GM23248 (cell line): ENCODE measurements at regions not wholly inside any gene's neighbourhood (a gene's known extent, or its start where the extent isn't known, plus 50 kb on each side); places are given as distances from the start of the nearest gene placed in this dataset.

Experiments
- DNase-seq: peaks from one replicate; pipeline ENCODE4 v3.0.0-alpha.2; 2015
- H2AFZ ChIP-seq: fragments of 200-600 bp; sonication (generic); 2 replicates; pipeline ENCODE4 v1.6.1; 2016; ENCODE audit warnings: antibody characterized with exemption
- H3F3A ChIP-seq: fragments of 200-600 bp; sonication (generic); 2 replicates; pipeline ENCODE4 v1.6.1; 2016; ENCODE audit warnings: mild to moderate bottlenecking, antibody characterized with exemption, mixed run types; ENCODE audit not compliant: insufficient read depth
- H3K27ac ChIP-seq: fragments of 200-600 bp; sonication (generic); 2 replicates; pipeline ENCODE4 v1.5.1; 2016; ENCODE audit warnings: mild to moderate bottlenecking
- H3K27me3 ChIP-seq: fragments of 200-600 bp; sonication (generic); replicated peaks from 2 replicates; pipeline ENCODE4 v1.6.1; 2016; ENCODE audit warnings: mild to moderate bottlenecking; ENCODE audit not compliant: insufficient read depth
- H3K36me3 ChIP-seq: fragments of 200-600 bp; sonication (generic); 2 replicates; pipeline ENCODE4 v1.6.1; 2016; ENCODE audit warnings: low read depth, mild to moderate bottlenecking
- H3K4me1 ChIP-seq: fragments of 200-600 bp; sonication (generic); 2 replicates; pipeline ENCODE4 v1.6.1; 2016; ENCODE audit warnings: mild to moderate bottlenecking; ENCODE audit not compliant: insufficient read depth
- H3K4me2 ChIP-seq: fragments of 200-600 bp; sonication (generic); one replicate; pipeline ENCODE4 v1.6.1; 2016; ENCODE audit warnings: mild to moderate bottlenecking; ENCODE audit not compliant: unreplicated experiment
- H3K4me3 ChIP-seq: fragments of 200-600 bp; sonication (generic); 2 replicates; pipeline ENCODE4 v1.5.1; 2016; ENCODE audit warnings: mild to moderate bottlenecking
- H3K79me2 ChIP-seq: fragments of 200-600 bp; sonication (generic); 2 replicates; pipeline ENCODE4 v1.6.1; 2016; ENCODE audit warnings: mild to moderate bottlenecking; ENCODE audit not compliant: insufficient read depth
- H3K9ac ChIP-seq: fragments of 200-600 bp; sonication (generic); 2 replicates; pipeline ENCODE4 v1.6.1; 2016; ENCODE audit warnings: mild to moderate bottlenecking
- H3K9me2 ChIP-seq: fragments of 200-600 bp; sonication (generic); 2 replicates; pipeline ENCODE4 v1.6.1; 2016; ENCODE audit warnings: mixed run types, mild to moderate bottlenecking, moderate library complexity; ENCODE audit not compliant: insufficient read depth
- H3K9me3 ChIP-seq: fragments of 200-600 bp; sonication (generic); one replicate; pipeline ENCODE4 v1.6.1; 2017; ENCODE audit warnings: low read depth
- H4K20me1 ChIP-seq: fragments of 200-600 bp; sonication (generic); 2 replicates; pipeline ENCODE4 v1.6.0; 2016; ENCODE audit not compliant: insufficient read depth
- EZH2 ChIP-seq: fragments of 200-600 bp; sonication (generic); IDR thresholded peaks from 2 replicates; pipeline ENCODE4 v1.6.1; 2018; ENCODE audit warnings: antibody characterized with exemption, mild to moderate bottlenecking; ENCODE audit not compliant: insufficient read depth, poor library complexity, severe bottlenecking
- EZH2phosphoT487 ChIP-seq: fragments of 200-600 bp; sonication (generic); IDR thresholded peaks from 2 replicates; pipeline ENCODE4 v1.6.1; 2018; ENCODE audit warnings: antibody characterized with exemption, moderate library complexity, mild to moderate bottlenecking, low read depth; ENCODE audit not compliant: insufficient read depth
- WGBS, 2 experiments: methylation state at CpG; one replicate each; pipeline ENCODE4 v1.1.6; 2015 to 2017; ENCODE audit warnings: low lambda C conversion rate in 2 of 2, low coverage in 1 of 2; ENCODE audit errors: missing lambda C conversion rate in 2 of 2; 5-methylcytosine and 5-hydroxymethylcytosine counted together
- in situ Hi-C: fragments of 300-500 bp; cut with MboI; formaldehyde crosslinking; loops from 2 replicates; pipeline ENCODE4 v1.15.0; 2020

DNA sequence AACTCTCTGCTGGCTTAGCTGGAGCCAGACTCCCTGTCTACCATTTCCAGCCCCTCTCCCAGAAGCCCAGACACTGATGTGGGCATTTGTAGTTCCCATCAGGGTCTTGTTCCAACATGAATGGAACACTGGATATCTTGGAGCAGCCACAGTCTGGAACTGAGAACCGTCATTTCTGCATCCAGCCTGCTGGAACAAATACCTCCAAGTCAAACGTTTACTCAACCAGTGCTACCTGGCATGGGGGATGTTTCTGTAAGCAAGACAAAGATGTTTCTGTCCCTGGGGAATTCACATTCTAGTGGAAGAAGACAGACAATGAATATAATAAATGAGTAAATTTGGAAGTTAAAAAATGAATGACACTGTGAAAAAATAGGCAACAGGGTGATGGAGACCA lies 70.8 kb upstream of the ZNF438 start:
- Histone ChIP-seq H4K20me1 (no peaks in the 10 kb centered on the region), H3K9ac (no peak overlapping the region), H3K9me3 (no peaks in the 10 kb centered on the region), H3K4me2 (no peak overlapping the region), H3K79me2 (no peaks in the 10 kb centered on the region), H3K4me3 (no peak overlapping the region), H2AFZ (no peak overlapping the region), H3K4me1 (peaks cover 16% of the 10 kb centered on the region), H3K9me2 (no peaks in the 10 kb centered on the region), H3K27me3 (no peaks in the 10 kb centered on the region), H3K36me3 (no peaks in the 10 kb centered on the region), H3K27ac (no peak overlapping the region), H3F3A (no peaks in the 10 kb centered on the region; the same call in 1 of the 2 replicates)
- in situ Hi-C loops: no loop called here
- no peak for DNase-seq
- 75 to 80% methylated on average over 2 of the region's 2 CpGs for WGBS, 2 experiments
- no peak for TF ChIP-seq EZH2phosphoT487
- TF ChIP-seq EZH2: no peak

- in situ Hi-C loops: no loop called here
- 61 to 64% methylated on average over 3 of the region's 3 CpGs for WGBS, 2 experiments
- no peak for DNase-seq
- H3K27me3 ChIP-seq: no peaks in the 10 kb centered on the region
- H3F3A ChIP-seq: no peaks in the 10 kb centered on the region; the same call in 1 of the 2 replicates
- no peaks in the 10 kb centered on the region for H3K9me3 ChIP-seq
- H3K79me2 ChIP-seq: no peaks in the 10 kb centered on the region
- TF ChIP-seq EZH2phosphoT487 (no peak), EZH2 (no peak)
- H3K27ac ChIP-seq: no peak overlapping the region
- H3K36me3 ChIP-seq: no peaks in the 10 kb centered on the region
- no peaks in the 10 kb centered on the region for H4K20me1 ChIP-seq
- H3K4me2 ChIP-seq: no peak overlapping the region
- no peak overlapping the region for H3K4me3 ChIP-seq
- no peak overlapping the region for H2AFZ ChIP-seq
- peaks cover 10% of the 10 kb centered on the region for H3K4me1 ChIP-seq
- H3K9me2 ChIP-seq: no peaks in the 10 kb centered on the region
- H3K9ac ChIP-seq: no peak overlapping the region
These were observed 71.4 kb upstream of the ZNF438 start for GRCh38 chr10:31103112-31103511.

DNA sequence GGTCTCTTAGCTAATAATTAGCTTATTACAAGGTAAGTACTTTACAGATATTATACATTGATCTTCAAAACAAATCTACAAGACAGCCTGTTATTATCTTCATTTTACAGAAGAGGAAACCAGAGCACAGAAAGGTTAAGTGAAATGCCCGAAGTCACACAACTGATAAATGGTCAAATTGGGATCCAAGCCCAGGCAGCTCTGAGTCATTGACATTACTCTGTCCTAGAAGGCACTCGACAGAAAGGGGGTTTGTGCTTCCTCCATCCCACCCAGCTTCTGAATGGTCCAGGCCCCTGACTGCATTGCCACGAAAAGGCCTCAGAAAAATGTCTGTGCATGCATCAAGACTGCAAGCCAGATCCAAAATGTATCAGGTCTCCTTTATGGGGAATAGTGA lies 81.3 kb upstream of the ZNF438 start:
- Histone ChIP-seq H2AFZ (no peak overlapping the region), H3K27me3 (no peaks in the 10 kb centered on the region), H3F3A (no peaks in the 10 kb centered on the region), H3K9me2 (no peaks in the 10 kb centered on the region), H3K9me3 (no peaks in the 10 kb centered on the region), H3K4me3 (no peak overlapping the region), H3K9ac (no peak overlapping the region), H3K79me2 (no peaks in the 10 kb centered on the region), H3K36me3 (no peaks in the 10 kb centered on the region), H4K20me1 (no peaks in the 10 kb centered on the region), H3K4me1 (no peaks in the 10 kb centered on the region), H3K27ac (no peak overlapping the region), H3K4me2 (no peak overlapping the region)
- WGBS, 2 experiments: 46 to 57% methylated on average over 3 of the region's 3 CpGs
- TF ChIP-seq EZH2phosphoT487 (no peak), EZH2 (no peak)
- DNase-seq: peak; percentile 16
- in situ Hi-C loops: no loop called here

DNA sequence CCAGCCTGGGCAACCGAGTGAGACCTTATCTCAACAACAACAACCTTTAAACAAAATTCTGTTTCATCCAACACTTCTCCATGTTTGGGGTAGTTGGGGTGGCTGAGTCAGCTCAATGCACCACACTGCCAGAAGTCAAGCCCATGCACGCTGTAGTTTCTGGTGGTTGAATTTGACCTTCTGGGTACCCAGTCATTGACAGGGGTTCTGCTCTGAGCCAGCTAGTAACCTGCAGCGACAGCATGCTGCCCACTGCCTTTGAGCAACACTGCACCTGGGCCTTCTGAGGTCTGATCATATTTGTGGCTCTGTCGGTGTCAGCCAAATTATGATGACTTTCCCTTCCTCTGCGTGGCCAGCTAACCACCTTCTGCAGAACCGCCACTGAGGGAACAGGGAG lies 84.6 kb upstream of the ZNF438 start:
- H3K36me3 ChIP-seq: no peaks in the 10 kb centered on the region
- H3K9me3 ChIP-seq: no peaks in the 10 kb centered on the region
- no peak overlapping the region for H2AFZ ChIP-seq
- no peaks in the 10 kb centered on the region for H3K79me2 ChIP-seq
- H3K4me1 ChIP-seq: peaks cover 27% of the 10 kb centered on the region
- H3K4me2 ChIP-seq: no peak overlapping the region
- in situ Hi-C loops: no loop called here
- TF ChIP-seq EZH2 (no peak), EZH2phosphoT487 (no peak)
- H3K27ac ChIP-seq: no peak overlapping the region
- no peak overlapping the region for H3K4me3 ChIP-seq
- H3K27me3 ChIP-seq: no peaks in the 10 kb centered on the region
- no peak for DNase-seq
- H3K9me2 ChIP-seq: no peaks in the 10 kb centered on the region
- H4K20me1 ChIP-seq: no peaks in the 10 kb centered on the region
- peaks cover 20% of the 10 kb centered on the region for H3F3A ChIP-seq
- H3K9ac ChIP-seq: no peak overlapping the region
- WGBS, 2 experiments: 90 to 92% methylated on average over 6 of the region's 6 CpGs

- 11% methylated on average over 3 of the region's 3 CpGs for WGBS, 2 experiments
These were observed 86.9 kb upstream of the ZNF438 start for GRCh38 chr10:31118556-31118955.

More at GRCh38 chr10:31118556-31118955, 86.9 kb upstream of the ZNF438 start:
- no peaks in the 10 kb centered on the region for H3K79me2 ChIP-seq
- peak overlapping the region; percentile 37 for H3K27ac ChIP-seq
- no peak overlapping the region for H3K9ac ChIP-seq
- no peaks in the 10 kb centered on the region for H4K20me1 ChIP-seq
- H2AFZ ChIP-seq: 0 out of 2 replicates have a peak overlapping the region, but pooled peaks have one; percentile 11
- no peaks in the 10 kb centered on the region for H3K9me3 ChIP-seq
- H3K4me1 ChIP-seq: peaks cover 47% of the 10 kb centered on the region
- in situ Hi-C loops: no loop called here
- no peaks in the 10 kb centered on the region for H3K9me2 ChIP-seq
- DNase-seq: peak; percentile 76
- H3K4me2 ChIP-seq: peak overlapping the region; percentile 45
- H3F3A ChIP-seq: peaks cover 34% of the 10 kb centered on the region
- H3K27me3 ChIP-seq: no peaks in the 10 kb centered on the region
- no peak overlapping the region for H3K4me3 ChIP-seq
- H3K36me3 ChIP-seq: no peaks in the 10 kb centered on the region
- TF ChIP-seq EZH2 (no peak), EZH2phosphoT487 (no peak)
